ENCODE measurements at regions not wholly inside any gene's neighbourhood (a gene's known extent, or its start where the extent isn't known, plus 50 kb on each side); places are given as distances from the start of the nearest gene placed in this dataset.
"Not testable (repeated sequence)": the region's sequence is repeated elsewhere in the genome, so short reads cannot be mapped to it uniquely, and the experiment has no call there.

GRCh38 chr10:20481054-20481453, 416.1 kb downstream of the NEBL start:
- H3K27ac ChIP-seq = no peak overlapping the region

GRCh38 chr10:20480575-20480974, 416.5 kb downstream of the NEBL start:
- H3K4me3 ChIP-seq; DNase-seq; H3K36me3 ChIP-seq; H3K27ac ChIP-seq; intact Hi-C loops (cut with DNase I; ENCODE audit: low total_unique reads); H3K4me1 ChIP-seq; H3K27me3 ChIP-seq; H3K9me3 ChIP-seq; in situ Hi-C loops (cut with MboI; ENCODE audit: low pct_ligation_motif_present in 1 of 4, low pct_unique_long_range_greater_than_20kb in 1 of 4, low sequenced_read_pairs in 3 of 4): not testable (repeated sequence)
- WGBS, 2 donors (ENCODE audit: low coverage in 1 of 2) = 60 to 95% methylated on average over 1 of the region's 1 CpG

More at GRCh38 chr10:20481054-20481453, 416.1 kb downstream of the NEBL start:
- intact Hi-C loops (cut with DNase I; ENCODE audit: low total_unique reads) (no loop called here), in situ Hi-C loops (cut with MboI; ENCODE audit: low pct_ligation_motif_present in 1 of 4, low pct_unique_long_range_greater_than_20kb in 1 of 4, low sequenced_read_pairs in 3 of 4) (no loop called here)
- DNase-seq = no peak
- Histone ChIP-seq H3K27me3 (no peaks in the 10 kb centered on the region), H3K4me3 (no peak overlapping the region), H3K9me3 (no peaks in the 10 kb centered on the region), H3K36me3 (no peaks in the 10 kb centered on the region), H3K4me1 (no peaks in the 10 kb centered on the region)
- WGBS, 2 donors (ENCODE audit: low coverage in 1 of 2) = 70 to 78% methylated on average over 2 of the region's 2 CpGs
- TF ChIP-seq POLR2AphosphoS5 (IDR thresholded peaks at IDR 0.05) (no peak), CTCF (IDR thresholded peaks at IDR 0.05) (no peak)

GRCh38 chr10:20474064-20474463, 423.0 kb downstream of the NEBL start:
- intact Hi-C loops (cut with DNase I; ENCODE audit: low total_unique reads) = no loop called here
- H3K4me1 ChIP-seq = no peaks in the 10 kb centered on the region
- in situ Hi-C loops (cut with MboI; ENCODE audit: low pct_ligation_motif_present in 1 of 4, low pct_unique_long_range_greater_than_20kb in 1 of 4, low sequenced_read_pairs in 3 of 4) = no loop called here
- no peak overlapping the region for H3K27ac ChIP-seq
- no peak for TF ChIP-seq POLR2A (IDR thresholded peaks at IDR 0.05)
- TF ChIP-seq POLR2AphosphoS5 (IDR thresholded peaks at IDR 0.05) = no peak
- TF ChIP-seq CTCF (IDR thresholded peaks at IDR 0.05) = no peak
- TF ChIP-seq EP300 (IDR thresholded peaks at IDR 0.05; ENCODE audit: low read depth) = no peak
- DNase-seq = no peak
- no peaks in the 10 kb centered on the region for H3K9me3 ChIP-seq
- H3K4me3 ChIP-seq = no peak overlapping the region
- H3K36me3 ChIP-seq = no peaks in the 10 kb centered on the region
- H3K27me3 ChIP-seq = no peaks in the 10 kb centered on the region
- 69 to 87% methylated on average over 2 of the region's 2 CpGs for WGBS, 2 donors (ENCODE audit: low coverage in 1 of 2)

GRCh38 chr10:20473023-20473760, 423.9 kb downstream of the NEBL start:
- no peaks in the 10 kb centered on the region for H3K36me3 ChIP-seq
- H3K4me3 ChIP-seq = no peak overlapping the region
- no peak overlapping the region for H3K27ac ChIP-seq
- in situ Hi-C loops (cut with MboI; ENCODE audit: low pct_ligation_motif_present in 1 of 4, low pct_unique_long_range_greater_than_20kb in 1 of 4, low sequenced_read_pairs in 3 of 4) = no loop called here
- no peaks in the 10 kb centered on the region for H3K4me1 ChIP-seq
- H3K9me3 ChIP-seq = no peaks in the 10 kb centered on the region
- DNase-seq = no peak
- TF ChIP-seq POLR2A (IDR thresholded peaks at IDR 0.05) (no peak), CTCF (IDR thresholded peaks at IDR 0.05) (no peak), EP300 (IDR thresholded peaks at IDR 0.05; ENCODE audit: low read depth) (no peak), POLR2AphosphoS5 (IDR thresholded peaks at IDR 0.05) (no peak)
- WGBS, 2 donors (ENCODE audit: low coverage in 1 of 2) = 60 to 61% methylated on average over 5 of the region's 5 CpGs
- no peaks in the 10 kb centered on the region for H3K27me3 ChIP-seq
- intact Hi-C loops (cut with DNase I; ENCODE audit: low total_unique reads) = no loop called here

GRCh38 chr10:20466731-20467130, 430.4 kb downstream of the NEBL start:
- H3K27me3 ChIP-seq = no peaks in the 10 kb centered on the region
- no peak for DNase-seq
- H3K27ac ChIP-seq = no peak overlapping the region
- intact Hi-C loops (cut with DNase I; ENCODE audit: low total_unique reads) (no loop called here), in situ Hi-C loops (cut with MboI; ENCODE audit: low pct_ligation_motif_present in 1 of 4, low pct_unique_long_range_greater_than_20kb in 1 of 4, low sequenced_read_pairs in 3 of 4) (no loop called here)
- H3K4me3 ChIP-seq = no peak overlapping the region
- no peaks in the 10 kb centered on the region for H3K4me1 ChIP-seq
- no peaks in the 10 kb centered on the region for H3K36me3 ChIP-seq
- TF ChIP-seq POLR2A (IDR thresholded peaks at IDR 0.05) = no peak
- TF ChIP-seq CTCF (IDR thresholded peaks at IDR 0.05) = no peak
- no peak for TF ChIP-seq POLR2AphosphoS5 (IDR thresholded peaks at IDR 0.05)
- no peak for TF ChIP-seq EP300 (IDR thresholded peaks at IDR 0.05; ENCODE audit: low read depth)
- H3K9me3 ChIP-seq = no peaks in the 10 kb centered on the region
